B cell (primary cell): ENCODE measurements at regions not wholly inside any gene's neighbourhood (a gene's known extent, or its start where the extent isn't known, plus 50 kb on each side); places are given as distances from the start of the nearest gene placed in this dataset.

Experiments
- ATAC-seq: fragments of 200-7000 bp; cut with Tn5 transposase; one replicate; pipeline ENCODE4 v1.10.0; 2021; ENCODE audit warnings: low read depth, mild to moderate bottlenecking, moderate number of reproducible peaks, moderate library complexity
- CTCF ChIA-PET: fragments of 350-600 bp; sonication (Branson Sonifier 250); formaldehyde crosslinking; loops from one replicate; lab custom pipeline; 2021; ENCODE audit warnings: antibody characterized with exemption, inconsistent platforms; lab: Charles Lee
- POLR2A ChIA-PET: fragments of 350-600 bp; sonication (Branson Sonifier 250); formaldehyde crosslinking; loops from one replicate; lab custom pipeline; 2021; ENCODE audit warnings: antibody characterized with exemption; lab: Charles Lee
- DNase-seq: peaks from one replicate; pipeline ENCODE4 v3.0.0; 2013
- H2AFZ ChIP-seq: 2 replicates; pipeline ENCODE4 v1.6.1; 2012; ENCODE audit warnings: mild to moderate bottlenecking, low read depth, low read length; ENCODE audit not compliant: insufficient read depth, poor library complexity, severe bottlenecking
- H3K27ac ChIP-seq, 2 donors: 1 replicate in 1 of 2; 2 replicates in 1 of 2; pipeline ENCODE4 v1.5.1; 2012 to 2013; ENCODE audit warnings: low read length in 2 of 2, mild to moderate bottlenecking in 2 of 2, moderate library complexity in 1 of 2
- H3K27me3 ChIP-seq, 4 experiments: fragments of 200-600 bp in 1 of 4; sonication (generic) in 1 of 4; replicated peaks in 1 of 4; 1 replicate in 2 of 4; 2 replicates in 2 of 4; pipeline versions ENCODE4 v1.6.1 to v1.7.0; 2013 to 2016; ENCODE audit warnings: low read length in 3 of 4, mild to moderate bottlenecking in 2 of 4, mixed read lengths in 1 of 4, moderate library complexity in 1 of 4; ENCODE audit not compliant: insufficient read depth in 4 of 4, control insufficient read depth in 3 of 4; ENCODE audit errors: control extremely low read depth in 1 of 4
- H3K36me3 ChIP-seq, 2 experiments: replicated peaks in 1 of 2; 1 replicate in 1 of 2; 2 replicates in 1 of 2; pipeline versions ENCODE4 v1.6.1 to v1.7.1; 2013; ENCODE audit warnings: low read length in 1 of 2; ENCODE audit not compliant: insufficient read depth in 2 of 2, control insufficient read depth in 1 of 2; ENCODE audit errors: control extremely low read depth in 1 of 2, extremely low read depth in 1 of 2
- H3K4me1 ChIP-seq, 2 donors: fragments of 200-600 bp in 1 of 2; sonication (generic) in 1 of 2; 1 replicate in 1 of 2; 2 replicates in 1 of 2; pipeline versions ENCODE4 v1.5.1 to v1.6.1; 2013 to 2017; ENCODE audit warnings: low read length in 2 of 2; ENCODE audit not compliant: control insufficient read depth in 2 of 2, insufficient read depth in 2 of 2
- H3K4me2 ChIP-seq: replicated peaks from 2 replicates; pipeline ENCODE3; 2012; ENCODE audit warnings: mild to moderate bottlenecking, low read depth, low read length; ENCODE audit not compliant: poor library complexity, severe bottlenecking
- H3K4me3 ChIP-seq, 5 experiments: fragments of 200-600 bp in 1 of 5; sonication (generic) in 1 of 5; 1 replicate in 3 of 5; 2 replicates in 2 of 5; pipeline versions ENCODE4 v1.5.1 to v1.7.0; 2011 to 2016; ENCODE audit warnings: low read length in 4 of 5, mild to moderate bottlenecking in 4 of 5, low read depth in 2 of 5, control low read depth in 1 of 5, moderate library complexity in 1 of 5; ENCODE audit not compliant: insufficient read depth in 1 of 5; ENCODE audit errors: control extremely low read depth in 1 of 5, extremely low read depth in 1 of 5
- H3K79me2 ChIP-seq: fragments of 200-600 bp; sonication (generic); one replicate; pipeline ENCODE4 v1.6.0; 2016; ENCODE audit warnings: low read length; ENCODE audit not compliant: control insufficient read depth, insufficient read depth
- H3K9ac ChIP-seq: fragments of 200-600 bp; sonication (generic); 2 replicates; pipeline ENCODE4 v1.6.1; 2017; ENCODE audit warnings: mild to moderate bottlenecking, low read length, moderate library complexity
- H3K9me3 ChIP-seq, 3 donors: one replicate each; pipeline versions ENCODE4 v1.6.1 to v1.7.1; 2013; ENCODE audit warnings: low read length in 2 of 3; ENCODE audit not compliant: control insufficient read depth in 2 of 3, insufficient read depth in 1 of 3; ENCODE audit errors: control extremely low read depth in 1 of 3
- H4K20me1 ChIP-seq: 2 replicates; pipeline ENCODE4 v1.6.0; 2012; ENCODE audit warnings: mild to moderate bottlenecking, low read length; ENCODE audit not compliant: insufficient read depth, control insufficient read depth, poor library complexity, severe bottlenecking
- H3K27ac Mint-ChIP-seq: one replicate; pipeline ENCODE4 v1.8.0; 2021; ENCODE audit warnings: mixed read lengths
- H3K27me3 Mint-ChIP-seq: one replicate; pipeline ENCODE4 v1.8.0; 2021; ENCODE audit warnings: mixed read lengths
- H3K4me1 Mint-ChIP-seq: one replicate; pipeline ENCODE4 v1.8.0; 2021; ENCODE audit warnings: mixed read lengths
- H3K4me3 Mint-ChIP-seq: one replicate; pipeline ENCODE4 v1.8.0; 2021; ENCODE audit warnings: mixed read lengths
- H3K9me3 Mint-ChIP-seq: one replicate; pipeline ENCODE4 v1.8.0; 2022; ENCODE audit warnings: mixed read lengths; ENCODE audit not compliant: insufficient read depth
- EZH2 ChIP-seq: IDR thresholded peaks from 2 replicates; pipeline ENCODE4 v1.6.1; 2012; ENCODE audit warnings: borderline replicate concordance, low read depth, mild to moderate bottlenecking, moderate library complexity, low read length; ENCODE audit not compliant: insufficient read depth, poor library complexity, severe bottlenecking
- WGBS: methylation state at CpG from one replicate; pipeline ENCODE4 v1.1.5; 2013; ENCODE audit warnings: missing lambda C conversion rate; ENCODE audit not compliant: insufficient coverage; 5-methylcytosine and 5-hydroxymethylcytosine counted together
- intact Hi-C: fragments of 100-400 bp; cut with micrococcal nuclease; formaldehyde crosslinking; loops from one replicate; pipeline ENCODE4 v1.10.0; 2022
- TF ChIP-seq, protein P1 (sequence below): fragments of 200-600 bp; IDR thresholded peaks from one replicate; pipeline ENCODE4 v1.8.0; 2022; ENCODE audit warnings: antibody characterized with exemption, mild to moderate bottlenecking

DNA sequence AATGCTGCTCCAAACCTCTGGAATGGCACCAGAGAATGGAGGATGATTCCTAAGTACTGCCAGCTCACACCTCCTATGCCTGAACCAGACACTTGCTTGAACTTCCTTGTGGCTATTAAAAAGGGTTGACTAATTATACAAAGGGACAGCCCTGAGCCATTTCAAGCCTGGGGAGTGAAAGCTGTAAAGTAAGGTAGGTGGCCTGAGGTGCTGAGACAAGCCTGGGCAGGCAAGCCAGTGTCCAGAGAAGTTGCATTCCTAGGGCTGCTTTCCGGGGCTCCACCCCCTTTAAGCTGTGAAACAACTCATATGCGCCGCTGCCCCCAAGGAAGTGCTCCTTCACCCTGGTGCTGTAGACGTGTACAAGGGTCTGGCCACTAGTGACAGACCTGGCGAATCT, 79.9 kb upstream of the SLC1A3 start:
- CTCF ChIA-PET: no interaction called here

DNA sequence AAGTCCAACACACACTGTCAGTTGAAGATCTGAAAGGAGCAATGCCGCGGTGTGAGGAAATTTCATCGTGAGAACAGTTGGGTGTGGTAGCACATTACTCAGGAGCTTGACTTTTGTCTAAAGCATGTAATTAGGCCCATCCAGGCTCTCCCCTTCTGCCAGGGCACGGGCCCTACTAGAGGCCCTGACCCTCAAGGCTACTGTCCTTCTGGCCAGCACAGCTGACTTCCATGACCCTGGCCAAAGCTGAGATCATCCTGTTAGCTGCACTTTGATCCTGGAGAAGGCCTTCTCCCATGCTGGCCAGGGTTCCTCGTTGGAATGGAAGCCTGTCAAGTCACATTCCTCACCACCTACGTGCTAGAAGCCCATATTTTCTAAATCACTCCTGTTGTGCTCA, 77.8 kb upstream of the SLC1A3 start:
- H4K20me1 ChIP-seq: no peaks in the 10 kb centered on the region
- no peak overlapping the region for H2AFZ ChIP-seq
- CTCF ChIA-PET: no interaction called here
- DNase-seq (no peak), ATAC-seq (no peak)
- H3K4me1 ChIP-seq: no peaks in the 10 kb centered on the region
- Mint-ChIP-seq H3K9me3 (no peaks in the 10 kb centered on the region), H3K27ac (no peak overlapping the region), H3K27me3 (peaks cover 20% of the 10 kb centered on the region), H3K4me3 (no peak overlapping the region), H3K4me1 (no peaks in the 10 kb centered on the region)
- no peak overlapping the region for H3K27ac ChIP-seq
- no peaks in the 10 kb centered on the region for H3K27me3 ChIP-seq
- WGBS: 91% methylated on average over 4 of the region's 6 CpGs
- no peak overlapping the region for H3K9ac ChIP-seq
- intact Hi-C loops: no loop called here
- no peaks in the 10 kb centered on the region for H3K36me3 ChIP-seq
- POLR2A ChIA-PET: no interaction called here
- H3K4me2 ChIP-seq: no peak overlapping the region
- TF ChIP-seq EZH2: no peak
- TF ChIP-seq, protein P1, sequence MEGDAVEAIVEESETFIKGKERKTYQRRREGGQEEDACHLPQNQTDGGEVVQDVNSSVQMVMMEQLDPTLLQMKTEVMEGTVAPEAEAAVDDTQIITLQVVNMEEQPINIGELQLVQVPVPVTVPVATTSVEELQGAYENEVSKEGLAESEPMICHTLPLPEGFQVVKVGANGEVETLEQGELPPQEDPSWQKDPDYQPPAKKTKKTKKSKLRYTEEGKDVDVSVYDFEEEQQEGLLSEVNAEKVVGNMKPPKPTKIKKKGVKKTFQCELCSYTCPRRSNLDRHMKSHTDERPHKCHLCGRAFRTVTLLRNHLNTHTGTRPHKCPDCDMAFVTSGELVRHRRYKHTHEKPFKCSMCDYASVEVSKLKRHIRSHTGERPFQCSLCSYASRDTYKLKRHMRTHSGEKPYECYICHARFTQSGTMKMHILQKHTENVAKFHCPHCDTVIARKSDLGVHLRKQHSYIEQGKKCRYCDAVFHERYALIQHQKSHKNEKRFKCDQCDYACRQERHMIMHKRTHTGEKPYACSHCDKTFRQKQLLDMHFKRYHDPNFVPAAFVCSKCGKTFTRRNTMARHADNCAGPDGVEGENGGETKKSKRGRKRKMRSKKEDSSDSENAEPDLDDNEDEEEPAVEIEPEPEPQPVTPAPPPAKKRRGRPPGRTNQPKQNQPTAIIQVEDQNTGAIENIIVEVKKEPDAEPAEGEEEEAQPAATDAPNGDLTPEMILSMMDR: no peak
- no peaks in the 10 kb centered on the region for H3K79me2 ChIP-seq
- H3K9me3 ChIP-seq: peaks cover 0 to 3% (median 0%) of the 10 kb centered on the region in 3 donors
- H3K4me3 ChIP-seq: no peak overlapping the region

More for the DNA sequence above, 79.9 kb upstream of the SLC1A3 start:
- no peak overlapping the region for H3K9ac ChIP-seq
- H3K4me1 ChIP-seq: no peaks in the 10 kb centered on the region
- Mint-ChIP-seq H3K4me1 (no peaks in the 10 kb centered on the region), H3K27ac (no peak overlapping the region), H3K27me3 (peaks cover 9% of the 10 kb centered on the region), H3K4me3 (no peak overlapping the region), H3K9me3 (no peaks in the 10 kb centered on the region)
- no peak overlapping the region for H3K4me2 ChIP-seq
- H3K36me3 ChIP-seq: no peaks in the 10 kb centered on the region
- no peaks in the 10 kb centered on the region for H4K20me1 ChIP-seq
- no peak overlapping the region for H3K4me3 ChIP-seq
- TF ChIP-seq, protein P1: no peak
- TF ChIP-seq EZH2: no peak
- POLR2A ChIA-PET: no interaction called here
- no peaks in the 10 kb centered on the region for H3K27me3 ChIP-seq
- H3K27ac ChIP-seq: no peak overlapping the region
- intact Hi-C loops: no loop called here
- no peak overlapping the region for H2AFZ ChIP-seq
- H3K9me3 ChIP-seq: peaks cover 0 to 3% (median 0%) of the 10 kb centered on the region in 3 donors
- DNase-seq (no peak), ATAC-seq (no peak)
- 97% methylated on average over 5 of the region's 5 CpGs for WGBS
- H3K79me2 ChIP-seq: no peaks in the 10 kb centered on the region
